Cardiac fibroblast (primary cell): ENCODE measurements at regions not wholly inside any gene's neighbourhood (a gene's known extent, or its start where the extent isn't known, plus 50 kb on each side); places are given as distances from the start of the nearest gene placed in this dataset.

ENCODE experiments used
- DNase-seq, 2 donors: peaks; one replicate each; pipeline versions ENCODE4 v3.0.0 to v3.0.0-alpha.2; 2010; ENCODE audit warnings: low read depth in 2 of 2
- H3K4me3 ChIP-seq, 2 donors: replicated peaks in 1 of 2; 1 replicate in 1 of 2; 2 replicates in 1 of 2; pipeline ENCODE4 v1.5.1; 2011; ENCODE audit warnings: low read depth in 2 of 2, low read length in 2 of 2, mild to moderate bottlenecking in 2 of 2, moderate library complexity in 1 of 2
- TF ChIP-seq, protein P1 (sequence below): IDR thresholded peaks from one replicate; pipeline ENCODE4 v1.5.1; 2011; ENCODE audit warnings: low read depth, mild to moderate bottlenecking, low read length, inconsistent platforms

DNA sequence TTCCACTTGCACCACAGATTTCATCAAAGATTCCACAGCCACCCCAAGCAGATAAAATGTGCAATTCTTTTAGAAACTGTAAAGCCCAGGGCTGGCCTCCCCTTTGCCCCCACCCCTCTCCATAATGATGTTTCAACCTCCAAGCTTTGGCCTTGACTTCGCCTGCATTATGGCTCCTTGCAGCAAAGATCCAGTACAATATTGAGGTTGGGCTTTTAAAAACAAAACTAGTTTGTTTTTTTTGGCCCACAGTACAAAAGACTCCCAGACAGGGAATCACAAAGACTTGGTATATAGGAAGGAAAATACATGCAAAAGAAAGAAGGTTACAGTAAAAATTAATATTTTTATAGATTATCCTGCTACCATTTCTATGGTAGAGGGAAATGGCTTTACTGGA is 356.5 kb upstream of the PTBP2 start:
- no peak overlapping the region for H3K4me3 ChIP-seq
- TF ChIP-seq, protein P1, sequence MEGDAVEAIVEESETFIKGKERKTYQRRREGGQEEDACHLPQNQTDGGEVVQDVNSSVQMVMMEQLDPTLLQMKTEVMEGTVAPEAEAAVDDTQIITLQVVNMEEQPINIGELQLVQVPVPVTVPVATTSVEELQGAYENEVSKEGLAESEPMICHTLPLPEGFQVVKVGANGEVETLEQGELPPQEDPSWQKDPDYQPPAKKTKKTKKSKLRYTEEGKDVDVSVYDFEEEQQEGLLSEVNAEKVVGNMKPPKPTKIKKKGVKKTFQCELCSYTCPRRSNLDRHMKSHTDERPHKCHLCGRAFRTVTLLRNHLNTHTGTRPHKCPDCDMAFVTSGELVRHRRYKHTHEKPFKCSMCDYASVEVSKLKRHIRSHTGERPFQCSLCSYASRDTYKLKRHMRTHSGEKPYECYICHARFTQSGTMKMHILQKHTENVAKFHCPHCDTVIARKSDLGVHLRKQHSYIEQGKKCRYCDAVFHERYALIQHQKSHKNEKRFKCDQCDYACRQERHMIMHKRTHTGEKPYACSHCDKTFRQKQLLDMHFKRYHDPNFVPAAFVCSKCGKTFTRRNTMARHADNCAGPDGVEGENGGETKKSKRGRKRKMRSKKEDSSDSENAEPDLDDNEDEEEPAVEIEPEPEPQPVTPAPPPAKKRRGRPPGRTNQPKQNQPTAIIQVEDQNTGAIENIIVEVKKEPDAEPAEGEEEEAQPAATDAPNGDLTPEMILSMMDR = no peak
- DNase-seq = peak; percentile 48 to 57

DNA sequence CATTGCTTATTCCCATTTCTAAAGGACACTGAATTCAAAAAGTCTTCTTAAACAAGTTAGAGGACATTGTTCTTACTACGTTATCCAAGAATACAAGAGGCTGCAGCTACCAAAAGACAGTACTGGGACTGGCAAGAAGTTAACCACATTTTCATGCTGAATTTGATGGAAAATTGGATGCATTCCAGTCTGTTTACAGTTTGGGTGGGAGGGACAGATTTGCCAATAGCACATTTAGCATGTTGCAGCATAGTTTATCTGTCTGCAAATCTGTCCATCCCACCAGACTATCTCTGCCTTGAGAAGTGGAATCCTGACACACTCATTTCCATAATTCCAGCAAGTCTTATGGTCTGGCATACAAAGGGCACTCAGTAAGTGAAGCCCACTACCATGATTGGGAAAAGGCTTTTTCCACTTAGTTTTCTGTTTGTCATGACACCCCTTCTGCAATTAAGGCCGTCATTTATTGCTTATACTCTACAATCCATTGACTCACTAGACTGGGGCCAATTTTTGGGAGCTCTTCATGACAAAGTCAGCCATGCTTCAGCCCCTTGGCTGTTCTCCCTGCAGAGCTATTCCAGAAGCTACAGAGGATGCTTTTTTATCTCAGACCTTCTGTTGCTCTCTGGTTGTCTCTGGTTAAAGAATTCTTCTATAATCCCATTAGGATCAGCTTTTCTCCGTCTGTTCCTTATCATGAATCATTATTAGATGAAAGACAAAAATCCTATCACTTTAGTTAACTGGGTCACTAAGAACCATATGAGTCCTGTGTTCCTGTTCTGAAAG is 355.8 kb upstream of the PTBP2 start:
- no peak overlapping the region for H3K4me3 ChIP-seq
- TF ChIP-seq, protein P1 = no peak
- peak; percentile 31 to 65 for DNase-seq

DNA sequence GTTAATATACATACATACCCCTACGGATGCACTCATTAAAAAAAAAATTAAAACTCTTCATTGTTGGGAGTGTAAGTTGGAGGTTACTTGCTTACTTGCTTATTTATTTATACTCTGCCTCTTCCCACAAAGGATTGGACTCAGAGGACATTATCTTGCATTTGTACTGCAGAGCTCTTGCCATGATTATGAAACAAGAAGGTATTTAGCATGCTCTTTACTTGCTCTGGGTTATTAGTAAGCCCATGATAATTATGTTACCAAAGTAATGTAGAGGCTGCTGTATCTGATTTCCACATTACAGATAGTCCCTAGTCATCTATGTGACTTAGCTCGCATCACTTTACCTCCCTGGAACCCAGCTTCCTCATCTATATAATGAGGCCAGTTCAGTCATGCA is 355.1 kb upstream of the PTBP2 start:
- TF ChIP-seq, protein P1 = no peak
- DNase-seq = peak; percentile 23 to 47
- H3K4me3 ChIP-seq = no peak overlapping the region

DNA sequence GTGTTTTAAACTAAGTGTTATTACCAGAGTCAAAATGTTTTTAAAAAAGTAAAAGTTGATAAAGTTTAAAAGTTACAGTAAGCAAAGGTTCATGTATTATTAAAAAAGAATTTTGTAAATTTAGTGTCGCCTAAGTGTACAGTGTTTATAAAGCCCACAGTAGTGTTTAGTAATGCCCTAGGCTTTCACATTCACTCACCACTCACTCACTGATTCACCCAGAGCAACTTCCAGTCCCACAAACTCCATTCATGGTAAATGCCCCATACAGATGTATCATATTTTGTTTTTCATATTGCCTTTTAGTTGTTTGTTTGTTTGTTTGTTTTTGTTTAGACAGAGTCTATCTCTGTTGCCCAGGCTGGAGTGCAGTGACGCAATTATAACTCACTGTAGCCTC is 353.8 kb upstream of the PTBP2 start:
- TF ChIP-seq, protein P1 = no peak
- no peak overlapping the region for H3K4me3 ChIP-seq
- DNase-seq = peak in 1 of 2 donors; percentile 43

GRCh38 chr1:96370757-96371156 is 350.8 kb upstream of the PTBP2 start:
- H3K4me3 ChIP-seq = no peak overlapping the region
- TF ChIP-seq, protein P1 = no peak
- peak; percentile 88 to 93 for DNase-seq

- DNase-seq = peak; percentile 46 to 48
- TF ChIP-seq, protein P1 = no peak
- H3K4me3 ChIP-seq = no peak overlapping the region
These were observed 348.7 kb upstream of the PTBP2 start for GRCh38 chr1:96372881-96373280.
